Prostate gland (tissue), 2 donors: ENCODE measurements at regions not wholly inside any gene's neighbourhood (a gene's known extent, or its start where the extent isn't known, plus 50 kb on each side); places are given as distances from the start of the nearest gene placed in this dataset.

Source experiments
- DNase-seq: peaks from one replicate; pipeline ENCODE4 v3.0.0-alpha.2; 2019; ENCODE audit warnings: low spot score
- H3K27ac ChIP-seq, 2 donors: fragments of 200-600 bp; sonication (generic); 2 replicates each; pipeline ENCODE4 v1.5.1; 2017 to 2019
- H3K27me3 ChIP-seq: fragments of 200-600 bp; sonication (generic); replicated peaks from 2 replicates; pipeline ENCODE4 v1.5.1; 2019; ENCODE audit not compliant: insufficient read depth
- H3K36me3 ChIP-seq, 2 donors: fragments of 200-600 bp; sonication (generic); 1 replicate in 1 of 2; 2 replicates in 1 of 2; pipeline versions ENCODE4 v1.5.1 to v1.8.1; 2017 to 2019
- H3K4me1 ChIP-seq: fragments of 200-600 bp; sonication (generic); replicated peaks from 2 replicates; pipeline ENCODE4 v1.5.1; 2019
- H3K4me3 ChIP-seq, 2 donors: fragments of 200-600 bp; sonication (generic); 2 replicates each; pipeline ENCODE4 v1.5.1; 2017 to 2019
- H3K9me3 ChIP-seq: fragments of 200-600 bp; sonication (generic); 2 replicates; pipeline ENCODE4 v1.5.1; 2017
- POLR2A ChIP-seq: fragments of 450-650 bp; IDR thresholded peaks from one replicate; pipeline ENCODE4 v1.6.1; 2016; ENCODE audit warnings: antibody characterized with exemption, mild to moderate bottlenecking
- POLR2AphosphoS5 ChIP-seq: sonication (generic); formaldehyde crosslinking; IDR thresholded peaks from one replicate; pipeline ENCODE4 v1.6.1; 2017; ENCODE audit warnings: antibody characterized with exemption
- WGBS: methylation state at CpG from one replicate; pipeline ENCODE4 v1.1.5; 2018; 5-methylcytosine and 5-hydroxymethylcytosine counted together
- intact Hi-C: fragments of 100-400 bp; cut with DNase I; formaldehyde crosslinking; loops from one replicate; pipeline ENCODE4 v1.14.2; 2022
- TF ChIP-seq, protein P1 (sequence below), 4 experiments: fragments of 200-600 bp in 2 of 4; fragments of 450-650 bp in 2 of 4; sonication (generic) in 2 of 4; IDR thresholded peaks; 1 replicate in 3 of 4; 2 replicates in 1 of 4; pipeline ENCODE4 v1.5.1; 2016 to 2019; ENCODE audit warnings: antibody characterized with exemption in 4 of 4, mild to moderate bottlenecking in 2 of 4, moderate library complexity in 2 of 4

DNA sequence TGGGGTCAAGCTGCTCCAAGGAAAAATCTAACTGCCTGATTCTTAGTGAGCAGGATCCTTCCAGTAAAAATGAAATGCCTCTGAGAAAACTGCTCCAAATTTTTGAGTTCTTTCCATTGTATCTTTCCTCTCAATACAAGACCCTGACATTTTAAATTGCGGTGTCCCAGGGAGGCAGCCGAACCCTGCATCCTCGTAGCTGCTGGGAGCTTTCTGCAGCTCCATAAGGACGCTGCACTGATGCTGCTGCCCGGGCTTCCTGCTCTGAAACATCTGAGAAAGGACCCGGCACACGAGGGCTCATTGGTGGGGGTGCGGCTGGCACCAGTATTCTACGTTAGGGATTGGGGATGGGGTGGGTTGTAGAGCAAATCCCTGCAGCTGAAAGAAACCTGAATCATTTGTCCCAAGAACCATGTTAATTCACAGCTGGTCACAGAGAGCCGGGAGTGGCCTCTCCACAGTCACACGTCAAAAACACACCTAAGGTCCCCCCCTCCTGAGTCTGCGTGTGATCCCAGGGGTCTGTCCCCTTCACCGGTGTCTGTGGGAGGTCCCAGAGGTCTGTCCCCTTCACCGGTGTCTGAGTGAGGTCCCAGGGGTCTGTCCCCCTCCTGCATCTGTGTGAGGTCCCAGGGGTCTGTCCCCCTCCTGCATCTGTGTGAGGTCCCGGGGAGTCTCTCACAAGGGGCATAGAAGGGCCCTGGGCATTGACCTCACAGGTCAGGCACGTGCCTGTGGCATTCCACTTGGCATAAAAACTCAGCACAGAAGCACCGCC is 63.4 kb upstream of the ZNF354B start:
- Histone ChIP-seq H3K27ac (no peak overlapping the region), H3K4me3 (no peak overlapping the region), H3K27me3 (no peaks in the 10 kb centered on the region), H3K36me3 (no peaks in the 10 kb centered on the region), H3K9me3 (no peaks in the 10 kb centered on the region), H3K4me1 (no peaks in the 10 kb centered on the region)
- 81% methylated on average over 17 of the region's 17 CpGs for WGBS
- DNase-seq = no peak
- intact Hi-C loops = no loop called here
- no peak for TF ChIP-seq POLR2A
- TF ChIP-seq, protein P1, sequence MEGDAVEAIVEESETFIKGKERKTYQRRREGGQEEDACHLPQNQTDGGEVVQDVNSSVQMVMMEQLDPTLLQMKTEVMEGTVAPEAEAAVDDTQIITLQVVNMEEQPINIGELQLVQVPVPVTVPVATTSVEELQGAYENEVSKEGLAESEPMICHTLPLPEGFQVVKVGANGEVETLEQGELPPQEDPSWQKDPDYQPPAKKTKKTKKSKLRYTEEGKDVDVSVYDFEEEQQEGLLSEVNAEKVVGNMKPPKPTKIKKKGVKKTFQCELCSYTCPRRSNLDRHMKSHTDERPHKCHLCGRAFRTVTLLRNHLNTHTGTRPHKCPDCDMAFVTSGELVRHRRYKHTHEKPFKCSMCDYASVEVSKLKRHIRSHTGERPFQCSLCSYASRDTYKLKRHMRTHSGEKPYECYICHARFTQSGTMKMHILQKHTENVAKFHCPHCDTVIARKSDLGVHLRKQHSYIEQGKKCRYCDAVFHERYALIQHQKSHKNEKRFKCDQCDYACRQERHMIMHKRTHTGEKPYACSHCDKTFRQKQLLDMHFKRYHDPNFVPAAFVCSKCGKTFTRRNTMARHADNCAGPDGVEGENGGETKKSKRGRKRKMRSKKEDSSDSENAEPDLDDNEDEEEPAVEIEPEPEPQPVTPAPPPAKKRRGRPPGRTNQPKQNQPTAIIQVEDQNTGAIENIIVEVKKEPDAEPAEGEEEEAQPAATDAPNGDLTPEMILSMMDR (IDR thresholded peaks at IDR 0.05) = no peak
- TF ChIP-seq POLR2AphosphoS5 = no peak

DNA sequence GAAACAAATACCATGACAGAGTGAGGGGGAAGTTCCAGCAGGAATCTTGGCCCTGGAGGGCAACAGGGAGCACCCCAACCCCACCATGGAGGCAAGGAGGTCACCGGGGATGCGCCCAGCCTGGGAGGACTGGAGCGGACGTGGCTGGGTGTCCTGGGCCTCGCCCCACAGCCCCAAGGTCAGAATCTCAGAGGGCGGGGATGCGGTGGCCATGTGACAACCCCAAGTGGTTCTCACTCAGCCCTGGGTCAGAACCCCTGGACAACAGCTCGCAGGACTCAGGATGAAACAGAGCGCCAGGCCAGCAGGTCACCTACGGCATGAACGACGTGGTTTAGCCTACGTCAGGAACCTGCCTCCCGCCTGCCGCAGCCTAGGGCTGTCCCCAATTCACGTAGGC is 64.0 kb upstream of the ZNF354A start:
- intact Hi-C loops = no loop called here
- 87% methylated on average over 16 of the region's 16 CpGs for WGBS
- Histone ChIP-seq H3K4me3 (no peak overlapping the region), H3K27me3 (no peaks in the 10 kb centered on the region), H3K4me1 (no peaks in the 10 kb centered on the region), H3K36me3 (no peaks in the 10 kb centered on the region), H3K27ac (no peak overlapping the region), H3K9me3 (no peaks in the 10 kb centered on the region)
- no peak for DNase-seq
- TF ChIP-seq, protein P1 (IDR thresholded peaks at IDR 0.05) = no peak
- TF ChIP-seq POLR2AphosphoS5 (no peak), POLR2A (no peak)

DNA sequence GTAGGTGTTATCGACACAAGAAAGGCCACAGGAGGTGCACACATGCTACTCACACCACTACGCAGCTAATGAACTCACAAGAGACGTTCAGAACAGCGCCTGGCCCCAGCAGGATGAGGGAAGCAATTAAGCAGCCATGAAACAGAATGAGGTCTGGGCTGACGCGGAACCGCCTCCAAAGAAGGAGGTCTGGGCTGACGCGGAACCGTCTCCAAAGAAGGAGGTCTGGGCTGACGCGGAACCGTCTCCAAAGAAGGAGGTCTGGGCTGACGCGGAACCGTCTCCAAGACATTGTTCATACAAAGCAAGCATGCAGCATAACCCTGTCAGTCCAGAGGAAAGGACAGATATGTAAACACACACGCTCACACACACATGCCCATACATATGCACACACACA is 63.2 kb upstream of the ZNF354A start:
- intact Hi-C loops = no loop called here
- WGBS = 85% methylated on average over 17 of the region's 17 CpGs

DNA sequence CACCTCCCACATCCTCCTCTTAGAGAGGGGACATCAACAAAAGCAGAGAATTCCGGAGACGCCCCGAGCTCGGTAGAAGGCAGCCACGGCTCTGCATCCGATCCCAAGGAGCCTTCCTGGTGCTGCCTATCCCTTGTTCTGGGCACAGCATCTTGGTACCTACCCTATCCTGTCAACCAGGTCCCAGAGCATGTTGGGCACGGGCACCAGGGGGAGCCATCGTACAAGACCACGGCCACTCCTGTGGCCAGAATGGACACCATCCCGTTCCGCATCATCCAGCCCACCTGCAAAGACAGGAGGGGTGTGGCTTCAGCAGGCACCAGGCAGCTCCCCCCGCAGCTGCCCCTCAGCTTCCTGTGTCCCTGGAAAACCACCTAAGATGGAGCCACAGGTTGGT is 62.7 kb upstream of the ZNF354A start:
- no peak overlapping the region for H3K27ac ChIP-seq
- no peak for TF ChIP-seq POLR2A
- TF ChIP-seq POLR2AphosphoS5 = no peak
- TF ChIP-seq, protein P1 (IDR thresholded peaks at IDR 0.05) = peak in 3 of 4 experiments; percentile 42 to 52 (median 49)
- WGBS = 59% methylated on average over 12 of the region's 12 CpGs
- no peaks in the 10 kb centered on the region for H3K9me3 ChIP-seq
- DNase-seq = peak; percentile 34
- intact Hi-C loops = no loop called here
- no peaks in the 10 kb centered on the region for H3K27me3 ChIP-seq
- no peaks in the 10 kb centered on the region for H3K36me3 ChIP-seq
- H3K4me3 ChIP-seq = no peak overlapping the region
- H3K4me1 ChIP-seq = no peaks in the 10 kb centered on the region

More for the DNA sequence above, 63.2 kb upstream of the ZNF354A start:
- no peak for TF ChIP-seq POLR2A
- TF ChIP-seq POLR2AphosphoS5 = no peak
- TF ChIP-seq, protein P1 (IDR thresholded peaks at IDR 0.05) = no peak
- no peak for DNase-seq
- Histone ChIP-seq H3K9me3 (no peaks in the 10 kb centered on the region), H3K4me1 (no peaks in the 10 kb centered on the region), H3K4me3 (no peak overlapping the region), H3K36me3 (no peaks in the 10 kb centered on the region), H3K27me3 (no peaks in the 10 kb centered on the region), H3K27ac (no peak overlapping the region)

DNA sequence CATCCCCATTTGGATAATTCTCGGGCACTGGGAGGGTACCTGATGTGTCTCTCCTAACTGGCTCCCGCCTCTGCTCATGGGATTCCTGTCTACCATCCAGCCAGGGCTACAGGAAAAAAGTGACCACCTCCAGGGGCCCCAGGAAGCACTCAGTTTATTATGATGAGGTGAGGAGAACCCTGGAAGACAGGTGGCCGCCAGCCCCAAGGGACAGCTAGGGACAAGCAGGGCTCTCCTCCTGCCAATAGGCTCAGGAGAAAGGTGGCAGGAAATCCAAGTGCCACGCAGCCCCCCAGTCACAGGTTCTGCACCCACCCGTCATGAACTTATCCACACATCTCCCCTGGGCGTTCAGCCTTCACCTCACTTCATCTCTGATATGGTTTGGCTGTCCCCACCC is 61.5 kb upstream of the ZNF354A start:
- H3K4me1 ChIP-seq = no peaks in the 10 kb centered on the region
- no peak for TF ChIP-seq POLR2AphosphoS5
- no peak for TF ChIP-seq POLR2A
- TF ChIP-seq, protein P1 (IDR thresholded peaks at IDR 0.05) = no peak
- 81% methylated on average over 6 of the region's 6 CpGs for WGBS
- H3K27me3 ChIP-seq = no peaks in the 10 kb centered on the region
- no peak for DNase-seq
- H3K9me3 ChIP-seq = no peaks in the 10 kb centered on the region
- H3K27ac ChIP-seq = no peak overlapping the region
- intact Hi-C loops = no loop called here
- no peak overlapping the region for H3K4me3 ChIP-seq
- H3K36me3 ChIP-seq = no peaks in the 10 kb centered on the region
